BJ (cell line): ENCODE measurements at regions not wholly inside any gene's neighbourhood (a gene's known extent, or its start where the extent isn't known, plus 50 kb on each side); places are given as distances from the start of the nearest gene placed in this dataset.

Experiments
- CTCF ChIA-PET: fragments of 350-600 bp; formaldehyde crosslinking; extraction: SDS; loops from one replicate; lab custom pipeline; 2021; ENCODE audit warnings: antibody characterized with exemption, inconsistent platforms; lab: Yijun Ruan, JAX
- POLR2A ChIA-PET: fragments of 300-600 bp; sonication (Branson Sonifier 250); formaldehyde crosslinking; extraction: SDS; loops from one replicate; lab custom pipeline; 2021; ENCODE audit warnings: antibody characterized with exemption; lab: Charles Lee
- DNase-seq: peaks from one replicate; pipeline ENCODE4 v3.0.0-alpha.2; 2011; ENCODE audit warnings: low read depth
- H3K27me3 ChIP-seq: 2 replicates; pipeline ENCODE4 v1.6.0; 2011; ENCODE audit warnings: low read length; ENCODE audit not compliant: control insufficient read depth, insufficient read depth
- H3K36me3 ChIP-seq: 2 replicates; pipeline ENCODE4 v1.5.1; 2011; ENCODE audit warnings: low read length; ENCODE audit not compliant: control insufficient read depth, insufficient read depth
- H3K4me3 ChIP-seq: 2 replicates; pipeline ENCODE4 v1.5.1; 2011; ENCODE audit warnings: low read depth, mild to moderate bottlenecking, control low read depth, low read length
- TF ChIP-seq, protein P1 (sequence below): IDR thresholded peaks from 2 replicates; pipeline ENCODE4 v1.5.1; 2011; ENCODE audit warnings: low read depth, mild to moderate bottlenecking, control low read depth, inconsistent platforms, low read length, moderate library complexity; ENCODE audit not compliant: insufficient read depth

- TF ChIP-seq, protein P1, sequence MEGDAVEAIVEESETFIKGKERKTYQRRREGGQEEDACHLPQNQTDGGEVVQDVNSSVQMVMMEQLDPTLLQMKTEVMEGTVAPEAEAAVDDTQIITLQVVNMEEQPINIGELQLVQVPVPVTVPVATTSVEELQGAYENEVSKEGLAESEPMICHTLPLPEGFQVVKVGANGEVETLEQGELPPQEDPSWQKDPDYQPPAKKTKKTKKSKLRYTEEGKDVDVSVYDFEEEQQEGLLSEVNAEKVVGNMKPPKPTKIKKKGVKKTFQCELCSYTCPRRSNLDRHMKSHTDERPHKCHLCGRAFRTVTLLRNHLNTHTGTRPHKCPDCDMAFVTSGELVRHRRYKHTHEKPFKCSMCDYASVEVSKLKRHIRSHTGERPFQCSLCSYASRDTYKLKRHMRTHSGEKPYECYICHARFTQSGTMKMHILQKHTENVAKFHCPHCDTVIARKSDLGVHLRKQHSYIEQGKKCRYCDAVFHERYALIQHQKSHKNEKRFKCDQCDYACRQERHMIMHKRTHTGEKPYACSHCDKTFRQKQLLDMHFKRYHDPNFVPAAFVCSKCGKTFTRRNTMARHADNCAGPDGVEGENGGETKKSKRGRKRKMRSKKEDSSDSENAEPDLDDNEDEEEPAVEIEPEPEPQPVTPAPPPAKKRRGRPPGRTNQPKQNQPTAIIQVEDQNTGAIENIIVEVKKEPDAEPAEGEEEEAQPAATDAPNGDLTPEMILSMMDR, result no peak
- DNase-seq, result no peak
- H3K36me3 ChIP-seq, result no peaks in the 10 kb centered on the region
- H3K4me3 ChIP-seq, result no peak overlapping the region
- no peaks in the 10 kb centered on the region for H3K27me3 ChIP-seq
- POLR2A ChIA-PET, result no interaction called here
- CTCF ChIA-PET, result interaction anchor here (0.6 kb wide), 1 partner anchor 740 kb away, joined by 3 read pairs; no protein-coding TSS in a partner anchor
These were observed 245.9 kb downstream of the ACTL7B start for GRCh38 chr9:108609897-108610253.

DNA sequence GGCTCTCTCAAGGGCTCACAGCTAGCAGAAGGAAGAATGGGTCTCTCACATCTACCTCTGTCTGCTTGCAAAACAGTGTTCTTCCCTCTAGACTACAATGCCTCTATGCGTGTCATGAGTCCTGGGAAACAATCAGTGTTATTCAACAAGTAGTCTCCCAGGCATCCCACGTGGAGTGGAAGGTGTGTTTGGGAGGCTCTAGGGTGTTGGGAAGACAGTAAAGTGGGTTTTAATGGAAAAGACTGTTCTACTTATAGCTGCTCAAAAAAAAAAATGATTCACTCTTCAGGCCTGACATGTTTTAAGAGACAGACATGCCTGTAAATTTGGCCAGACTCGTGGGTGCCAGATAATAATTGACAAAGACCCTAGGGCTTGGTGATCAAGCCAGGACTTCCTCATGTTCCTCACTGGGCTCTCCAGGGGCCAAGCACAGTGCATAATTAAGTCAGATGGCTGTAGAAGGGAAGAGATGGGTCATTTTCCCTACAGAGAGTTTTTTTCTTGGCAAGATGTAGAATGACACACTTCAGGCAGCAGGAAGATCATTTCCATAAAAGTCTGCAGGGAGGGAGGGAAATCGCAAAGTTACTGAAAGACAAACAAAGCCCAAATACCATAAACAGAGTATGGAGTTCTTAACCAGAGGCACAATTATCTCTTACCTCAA is 246.4 kb downstream of the ACTL7B start:
- ChIA-PET POLR2A (no interaction called here), CTCF (no interaction called here)
- TF ChIP-seq, protein P1, result no peak
- H3K36me3 ChIP-seq, result no peaks in the 10 kb centered on the region
- H3K27me3 ChIP-seq, result no peaks in the 10 kb centered on the region
- no peak overlapping the region for H3K4me3 ChIP-seq
- DNase-seq, result peak; percentile 63

GRCh38 chr9:108607607-108608006 is 248.2 kb downstream of the ACTL7B start:
- Histone ChIP-seq H3K27me3 (no peaks in the 10 kb centered on the region), H3K36me3 (no peaks in the 10 kb centered on the region), H3K4me3 (no peak overlapping the region)
- TF ChIP-seq, protein P1, result no peak
- CTCF ChIA-PET, result no interaction called here
- DNase-seq, result no peak
- POLR2A ChIA-PET, result no interaction called here

DNA sequence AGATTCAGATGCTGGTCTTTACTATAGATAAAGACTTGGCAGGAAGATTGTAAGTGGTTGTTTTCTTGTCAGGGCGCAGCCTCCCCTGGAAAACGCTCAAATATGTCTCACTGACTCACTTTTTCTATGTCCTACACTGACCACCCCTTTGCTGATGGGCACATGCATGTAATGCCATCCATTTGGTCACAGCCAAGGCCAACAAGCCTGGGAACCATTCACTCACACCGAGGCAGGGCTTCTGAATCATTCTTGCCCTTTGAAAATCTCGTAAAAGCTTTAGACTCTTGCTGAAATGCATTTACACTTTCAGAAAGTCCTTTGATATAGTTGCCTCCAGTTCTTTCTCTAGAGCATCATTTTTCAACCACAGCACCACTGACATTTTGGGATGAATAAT is 249.4 kb downstream of the ACTL7B start:
- CTCF ChIA-PET, result interaction anchor here (0.7 kb wide), 1 partner anchor 33 kb away, joined by 3 read pairs; no protein-coding TSS in a partner anchor
- no peak overlapping the region for H3K4me3 ChIP-seq
- DNase-seq, result no peak

DNA sequence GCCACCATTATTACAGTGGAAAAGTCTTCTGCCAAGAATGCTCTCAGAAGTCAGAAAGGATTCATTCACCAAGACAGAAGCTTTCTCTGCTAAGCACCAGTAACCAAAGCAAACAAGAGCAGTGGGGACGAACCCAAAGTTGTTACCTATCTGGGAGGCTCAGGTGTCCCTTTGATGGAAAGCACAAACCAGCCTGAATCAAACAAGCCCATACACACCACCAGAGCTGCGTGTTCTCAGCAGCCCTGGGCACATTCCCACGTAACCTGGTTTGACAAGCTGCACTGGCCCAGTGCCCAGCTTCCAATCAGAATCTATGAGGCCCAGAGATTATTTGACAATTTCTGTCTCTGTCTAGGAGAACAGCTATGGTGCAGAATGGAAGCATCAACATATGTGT is 252.6 kb downstream of the ACTL7B start:
- ChIA-PET CTCF (interaction anchor here (2.1 kb wide), 1 partner anchor 13 kb away, joined by 5 read pairs; no protein-coding TSS in a partner anchor), POLR2A (no interaction called here)
- no peak for DNase-seq
- H3K27me3 ChIP-seq, result no peaks in the 10 kb centered on the region
- H3K36me3 ChIP-seq, result no peaks in the 10 kb centered on the region
- TF ChIP-seq, protein P1, result no peak
- H3K4me3 ChIP-seq, result no peak overlapping the region

More for the DNA sequence above, 249.4 kb downstream of the ACTL7B start:
- Histone ChIP-seq H3K27me3 (no peaks in the 10 kb centered on the region), H3K36me3 (no peaks in the 10 kb centered on the region)
- TF ChIP-seq, protein P1, result no peak
- POLR2A ChIA-PET, result no interaction called here
